Stomach (tissue), 4 donors: ENCODE measurements at regions not wholly inside any gene's neighbourhood (a gene's known extent, or its start where the extent isn't known, plus 50 kb on each side); places are given as distances from the start of the nearest gene placed in this dataset.

Source experiments
- EP300 ChIP-seq: sonication (generic); formaldehyde crosslinking; IDR thresholded peaks from one replicate; pipeline ENCODE4 v1.6.1; 2017; ENCODE audit warnings: antibody characterized with exemption
- POLR2AphosphoS5 ChIP-seq, 3 donors: sonication (generic); formaldehyde crosslinking; IDR thresholded peaks; one replicate each; pipeline ENCODE4 v1.6.1; 2016; ENCODE audit warnings: antibody characterized with exemption in 3 of 3
- TF ChIP-seq, protein P1 (sequence below), 7 experiments: fragments of 450-650 bp in 4 of 7; fragments of 200-600 bp in 3 of 7; sonication (generic) in 3 of 7; IDR thresholded peaks; one replicate each; pipeline ENCODE4 v1.5.1; 2016 to 2019; ENCODE audit warnings: antibody characterized with exemption in 7 of 7, control low read depth in 2 of 7, mild to moderate bottlenecking in 1 of 7

DNA sequence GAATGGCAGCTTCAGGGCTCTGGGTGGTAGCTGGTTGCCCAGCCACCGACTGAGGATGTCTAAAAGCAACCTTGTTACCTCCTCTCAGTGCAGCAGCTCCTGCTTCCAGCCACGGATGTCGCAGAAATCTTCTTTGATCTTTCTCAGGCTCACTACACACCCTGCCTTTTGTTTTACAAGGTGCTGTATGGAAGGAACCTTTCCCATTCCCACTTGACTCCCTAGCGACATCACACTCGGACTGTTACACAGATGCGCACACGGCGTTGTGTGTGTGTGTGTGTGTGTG is 135.8 kb upstream of the CPHXL start:
- TF ChIP-seq EP300 (no peak), POLR2AphosphoS5 (IDR thresholded peaks at IDR 0.05) (no peak)
- TF ChIP-seq, protein P1, sequence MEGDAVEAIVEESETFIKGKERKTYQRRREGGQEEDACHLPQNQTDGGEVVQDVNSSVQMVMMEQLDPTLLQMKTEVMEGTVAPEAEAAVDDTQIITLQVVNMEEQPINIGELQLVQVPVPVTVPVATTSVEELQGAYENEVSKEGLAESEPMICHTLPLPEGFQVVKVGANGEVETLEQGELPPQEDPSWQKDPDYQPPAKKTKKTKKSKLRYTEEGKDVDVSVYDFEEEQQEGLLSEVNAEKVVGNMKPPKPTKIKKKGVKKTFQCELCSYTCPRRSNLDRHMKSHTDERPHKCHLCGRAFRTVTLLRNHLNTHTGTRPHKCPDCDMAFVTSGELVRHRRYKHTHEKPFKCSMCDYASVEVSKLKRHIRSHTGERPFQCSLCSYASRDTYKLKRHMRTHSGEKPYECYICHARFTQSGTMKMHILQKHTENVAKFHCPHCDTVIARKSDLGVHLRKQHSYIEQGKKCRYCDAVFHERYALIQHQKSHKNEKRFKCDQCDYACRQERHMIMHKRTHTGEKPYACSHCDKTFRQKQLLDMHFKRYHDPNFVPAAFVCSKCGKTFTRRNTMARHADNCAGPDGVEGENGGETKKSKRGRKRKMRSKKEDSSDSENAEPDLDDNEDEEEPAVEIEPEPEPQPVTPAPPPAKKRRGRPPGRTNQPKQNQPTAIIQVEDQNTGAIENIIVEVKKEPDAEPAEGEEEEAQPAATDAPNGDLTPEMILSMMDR (IDR thresholded peaks at IDR 0.05), result no peak
